OCI-LY1 (cell line): ENCODE measurements at regions not wholly inside any gene's neighbourhood (a gene's known extent, or its start where the extent isn't known, plus 50 kb on each side); places are given as distances from the start of the nearest gene placed in this dataset.

Experiments used
- EZH2 ChIP-seq: fragments of 200-600 bp; sonication (generic), shearing (Covaris generic); IDR thresholded peaks from 2 replicates; pipeline ENCODE4 v1.8.0; 2017; ENCODE audit warnings: borderline replicate concordance, mixed run types, mild to moderate bottlenecking, antibody characterized with exemption, low read length, moderate library complexity, mixed read lengths
- TF ChIP-seq, protein P1 (sequence below): fragments of 200-600 bp; sonication (generic), shearing (Covaris generic); IDR thresholded peaks from 2 replicates; pipeline ENCODE4 v1.5.1; 2017; ENCODE audit warnings: mild to moderate bottlenecking, antibody characterized with exemption, low read length, moderate library complexity, mixed read lengths

DNA sequence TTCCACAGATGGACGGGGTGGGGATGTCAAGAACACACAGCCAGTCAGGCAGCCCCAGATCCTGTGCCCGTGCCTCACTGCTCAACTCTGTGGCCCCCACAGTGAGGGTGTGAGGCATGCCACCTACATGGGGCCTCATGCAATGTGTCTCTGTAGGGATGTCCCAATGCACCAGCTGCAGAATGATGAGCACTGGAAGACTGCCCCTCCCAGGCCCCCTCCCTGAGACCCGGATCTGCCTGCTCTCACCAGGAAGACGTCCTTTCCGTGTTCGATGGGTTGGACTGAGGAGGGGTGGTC is 124.2 kb downstream of the TWIST2 start:
- TF ChIP-seq, protein P1, sequence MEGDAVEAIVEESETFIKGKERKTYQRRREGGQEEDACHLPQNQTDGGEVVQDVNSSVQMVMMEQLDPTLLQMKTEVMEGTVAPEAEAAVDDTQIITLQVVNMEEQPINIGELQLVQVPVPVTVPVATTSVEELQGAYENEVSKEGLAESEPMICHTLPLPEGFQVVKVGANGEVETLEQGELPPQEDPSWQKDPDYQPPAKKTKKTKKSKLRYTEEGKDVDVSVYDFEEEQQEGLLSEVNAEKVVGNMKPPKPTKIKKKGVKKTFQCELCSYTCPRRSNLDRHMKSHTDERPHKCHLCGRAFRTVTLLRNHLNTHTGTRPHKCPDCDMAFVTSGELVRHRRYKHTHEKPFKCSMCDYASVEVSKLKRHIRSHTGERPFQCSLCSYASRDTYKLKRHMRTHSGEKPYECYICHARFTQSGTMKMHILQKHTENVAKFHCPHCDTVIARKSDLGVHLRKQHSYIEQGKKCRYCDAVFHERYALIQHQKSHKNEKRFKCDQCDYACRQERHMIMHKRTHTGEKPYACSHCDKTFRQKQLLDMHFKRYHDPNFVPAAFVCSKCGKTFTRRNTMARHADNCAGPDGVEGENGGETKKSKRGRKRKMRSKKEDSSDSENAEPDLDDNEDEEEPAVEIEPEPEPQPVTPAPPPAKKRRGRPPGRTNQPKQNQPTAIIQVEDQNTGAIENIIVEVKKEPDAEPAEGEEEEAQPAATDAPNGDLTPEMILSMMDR, result no peak
- no peak for TF ChIP-seq EZH2
